GM18858 (cell line): ENCODE measurements at regions not wholly inside any gene's neighbourhood (a gene's known extent, or its start where the extent isn't known, plus 50 kb on each side); places are given as distances from the start of the nearest gene placed in this dataset.

Experiments used
- ATAC-seq: cut with Tn5 transposase; IDR thresholded peaks from one replicate; pipeline ENCODE4 v1.9.1; 2021; ENCODE audit not compliant: unreplicated experiment

DNA sequence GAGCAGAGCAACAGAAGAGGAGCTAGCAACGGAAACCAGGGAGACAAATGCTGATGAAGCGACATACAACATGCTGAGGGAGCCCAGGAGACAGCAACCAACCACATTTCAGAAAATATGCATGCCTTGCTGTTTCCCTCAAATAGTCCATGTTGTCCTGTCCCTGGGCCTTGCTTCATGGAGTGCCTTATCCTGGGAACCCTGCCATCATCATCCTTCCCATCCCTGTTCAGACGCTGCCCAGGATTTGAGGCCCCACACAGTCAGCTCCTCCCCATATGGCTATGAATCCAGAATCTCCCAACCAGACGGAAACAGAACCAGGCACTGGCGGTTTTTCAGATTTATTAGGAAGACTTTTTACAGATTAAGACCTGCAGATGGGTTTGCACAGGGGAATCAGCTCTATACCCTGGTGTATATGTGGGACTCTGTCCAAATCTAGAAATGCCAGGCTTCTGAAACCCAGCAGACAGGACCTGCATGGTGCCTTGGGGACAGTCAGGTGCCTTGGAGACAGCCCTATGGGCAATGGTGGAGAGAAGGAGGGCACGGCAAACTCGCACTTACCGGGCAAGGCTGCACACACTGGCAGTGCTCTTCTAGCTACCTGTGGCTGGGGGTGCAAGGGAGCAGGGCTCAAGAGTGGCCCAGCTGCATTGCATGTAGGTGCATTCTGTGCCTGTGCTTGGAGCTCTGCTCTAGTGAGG is 199.7 kb upstream of the MAMLD1 start:
- ATAC-seq, result no peak

DNA sequence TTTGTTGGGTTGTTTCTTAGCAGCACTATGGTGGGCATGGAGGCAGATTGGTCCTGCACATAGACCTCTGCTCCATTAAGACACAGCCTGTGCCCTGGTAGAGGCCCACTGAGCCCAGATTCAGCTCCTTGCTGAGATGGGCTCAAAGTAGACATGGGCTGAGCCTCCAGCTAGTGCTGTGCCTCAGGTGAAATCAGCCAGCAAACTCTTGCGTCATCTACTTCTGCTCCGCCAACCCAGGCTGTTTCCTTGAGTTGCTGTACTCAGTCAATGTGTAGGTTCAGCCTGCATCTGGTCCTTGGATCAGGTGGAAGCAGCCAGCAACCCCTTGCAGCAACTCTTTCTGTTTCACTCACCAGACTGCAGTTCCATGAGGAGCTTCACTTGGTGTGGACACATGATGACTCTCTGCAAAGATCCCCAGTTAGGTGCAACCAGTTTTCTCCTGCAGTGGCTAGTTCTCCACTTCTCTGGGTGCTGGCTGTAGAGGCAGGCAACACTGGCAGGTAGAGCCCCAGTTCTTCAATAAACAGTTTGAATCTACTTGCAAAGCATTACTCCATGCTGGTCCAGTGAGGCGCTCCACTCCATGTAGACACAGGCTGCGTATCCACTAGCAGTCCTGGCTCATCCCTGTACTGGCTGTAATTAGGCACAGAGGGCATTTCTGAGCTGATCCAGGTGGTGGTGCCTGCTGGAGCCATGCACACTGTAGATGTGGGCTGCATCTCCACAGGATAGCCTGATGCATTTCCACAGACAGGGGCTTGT is 199.0 kb upstream of the MAMLD1 start:
- no peak for ATAC-seq

DNA sequence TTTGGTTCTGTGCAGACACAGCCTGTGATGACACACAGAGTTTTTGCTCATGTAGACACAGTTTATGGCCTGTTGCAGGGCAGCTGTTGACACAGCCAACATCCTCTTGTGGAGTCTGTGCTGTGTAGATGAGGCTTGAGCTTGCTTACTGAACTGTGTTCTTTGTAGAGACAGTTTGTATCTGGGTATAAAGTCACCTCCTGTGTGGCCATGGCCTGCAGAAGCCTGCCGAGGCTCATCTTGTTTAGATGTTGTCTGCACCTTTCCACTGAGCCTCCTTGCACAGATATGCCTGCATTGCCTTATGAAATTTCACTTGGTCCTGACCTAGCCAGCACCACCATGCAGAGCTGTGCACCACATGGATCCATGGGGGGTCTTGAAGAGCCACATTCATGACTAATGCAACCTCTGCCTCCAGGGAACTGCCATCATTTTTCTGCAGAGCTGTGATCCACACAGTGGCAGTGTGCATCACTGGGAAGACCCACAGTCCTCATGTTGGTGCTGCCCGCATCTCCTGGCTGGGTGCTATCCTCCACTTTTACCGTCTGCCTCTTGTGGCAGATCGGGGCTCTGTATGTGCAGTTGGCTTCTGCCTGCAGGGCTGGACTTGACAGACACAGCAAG is 198.0 kb upstream of the MAMLD1 start:
- no peak for ATAC-seq

DNA sequence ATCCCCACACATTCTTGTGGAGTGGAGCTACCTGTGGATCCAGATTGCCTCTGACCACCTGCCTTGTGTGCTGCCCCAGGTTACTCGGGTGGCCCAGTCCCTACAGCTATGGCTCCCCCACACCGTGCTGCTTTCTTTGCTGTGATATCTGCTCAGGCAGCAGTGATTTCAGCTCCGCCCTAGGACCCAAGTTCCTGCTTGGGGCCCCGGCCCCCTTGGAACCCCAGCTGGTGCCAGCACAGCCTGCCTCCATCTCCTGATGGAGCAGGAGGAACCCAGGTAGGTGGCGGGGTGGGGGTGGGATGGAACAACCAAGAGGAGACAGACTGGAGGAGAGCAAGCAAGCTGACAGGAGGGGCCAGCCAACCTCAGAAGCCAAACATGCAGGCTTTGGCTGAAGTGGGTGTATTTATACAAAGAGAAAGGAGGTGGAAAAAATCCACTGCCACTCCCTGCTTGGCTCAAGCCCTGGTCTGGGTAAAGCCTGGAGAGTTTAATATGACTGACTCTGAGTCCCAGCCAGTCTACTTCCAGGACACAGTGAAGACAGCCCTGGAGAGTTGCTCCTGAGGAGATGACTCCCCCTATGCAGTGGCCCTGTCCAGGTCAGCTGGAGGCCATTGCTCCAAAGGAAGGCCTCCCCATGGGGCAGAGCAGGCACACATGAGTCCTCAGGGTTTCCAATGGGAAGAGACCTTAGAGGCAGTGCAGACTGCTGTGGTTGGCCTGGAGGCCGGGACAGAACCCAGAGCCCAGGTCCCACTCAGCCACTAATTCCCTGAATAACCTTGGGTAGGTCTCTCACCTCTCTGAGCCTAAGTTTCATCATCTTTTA is 197.1 kb upstream of the MAMLD1 start:
- no peak for ATAC-seq

DNA sequence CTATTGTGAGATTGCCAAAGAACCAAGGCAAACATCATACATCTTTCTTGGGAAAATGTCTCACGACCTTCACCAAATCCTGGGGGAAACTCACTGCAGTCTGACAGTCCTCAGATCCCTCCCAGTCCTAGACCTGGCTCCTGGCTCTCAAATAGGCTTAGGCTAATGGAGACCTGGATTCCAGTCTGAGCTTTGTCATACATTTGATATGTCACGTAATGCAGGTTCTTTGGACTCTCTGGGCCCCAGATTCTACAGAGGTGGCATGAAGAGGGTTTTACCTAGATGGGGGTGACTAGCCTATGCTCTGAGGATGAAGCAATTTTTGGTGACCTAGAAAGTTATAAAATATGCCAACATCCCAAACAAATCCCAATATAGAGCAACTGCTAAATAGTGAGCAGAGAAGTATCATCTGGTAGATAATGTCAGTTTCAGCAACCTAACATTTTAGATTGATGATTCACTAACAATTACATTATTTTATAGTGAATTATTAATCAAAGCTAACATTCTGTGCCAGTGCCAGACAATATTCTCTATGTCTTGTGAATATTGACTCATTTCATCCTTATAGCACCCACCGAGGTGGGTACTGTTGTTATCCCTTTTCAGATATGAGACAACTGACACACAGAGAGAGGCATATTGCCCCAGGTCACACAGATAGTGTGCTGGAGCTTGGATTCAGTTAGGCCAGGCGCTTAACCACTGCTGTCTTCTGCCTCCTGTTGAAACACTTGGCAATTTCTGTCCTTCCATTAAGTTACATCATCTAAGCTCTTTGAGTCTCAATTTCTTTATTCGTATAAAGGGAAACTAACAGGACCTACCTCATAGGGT is 195.4 kb upstream of the MAMLD1 start:
- ATAC-seq, result no peak

DNA sequence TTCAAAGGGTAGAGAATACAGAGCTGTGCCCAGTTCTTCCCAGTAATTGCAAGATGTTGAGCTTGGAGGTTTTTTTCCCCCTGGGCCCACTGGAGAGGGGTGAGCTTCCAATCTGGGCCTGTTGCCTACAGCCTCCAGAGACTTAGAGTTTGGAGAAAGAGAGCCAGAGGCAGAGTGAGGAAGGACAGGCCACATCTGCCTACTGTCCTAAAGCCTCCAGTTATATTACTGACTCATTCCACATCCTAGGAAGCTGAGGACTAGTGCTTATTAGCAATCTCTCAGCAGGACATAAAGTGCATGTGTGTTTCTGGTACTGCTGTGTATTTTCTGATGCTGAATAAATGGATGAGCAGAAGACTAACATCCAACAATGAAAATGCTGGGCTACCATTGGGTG is 181.0 kb upstream of the MAMLD1 start:
- no peak for ATAC-seq

DNA sequence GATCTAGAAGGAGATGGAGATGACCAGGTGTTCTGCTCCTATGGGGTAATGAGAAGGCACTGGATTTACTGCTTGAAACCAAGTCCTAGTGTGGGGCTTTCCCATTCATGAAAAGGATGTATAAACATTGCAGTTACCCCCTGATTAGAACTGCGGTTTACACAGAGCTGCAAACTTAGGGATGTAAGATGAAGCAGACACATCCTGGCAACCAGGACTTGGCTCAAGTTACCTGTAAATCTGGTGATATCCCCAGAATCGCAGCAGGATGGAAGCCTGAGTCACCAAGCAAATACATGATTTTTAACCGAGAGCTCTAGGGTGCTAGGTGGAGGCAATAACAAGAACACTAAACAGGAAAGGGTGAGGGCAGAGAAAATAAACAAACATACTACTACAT is 178.6 kb upstream of the MAMLD1 start:
- ATAC-seq, result no peak

DNA sequence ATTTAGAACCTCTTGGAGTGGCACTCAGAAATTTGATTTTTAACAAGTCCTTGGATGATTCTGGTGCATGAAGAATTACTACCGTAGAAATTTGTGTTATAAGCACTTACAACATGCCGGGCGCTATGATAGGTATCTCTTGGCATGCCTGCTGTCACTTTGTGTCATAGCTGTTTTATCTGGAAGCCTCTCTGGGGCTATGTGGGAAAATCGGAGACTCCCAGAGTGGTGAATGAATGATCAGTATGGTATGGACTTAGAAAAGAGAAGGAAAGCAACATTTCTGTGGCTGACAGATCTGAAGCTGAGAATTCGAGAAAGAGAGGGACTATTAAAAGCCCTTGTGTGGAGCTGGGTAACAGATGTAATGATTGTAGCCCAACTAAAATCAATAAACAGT is 177.4 kb upstream of the MAMLD1 start:
- ATAC-seq, result no peak

DNA sequence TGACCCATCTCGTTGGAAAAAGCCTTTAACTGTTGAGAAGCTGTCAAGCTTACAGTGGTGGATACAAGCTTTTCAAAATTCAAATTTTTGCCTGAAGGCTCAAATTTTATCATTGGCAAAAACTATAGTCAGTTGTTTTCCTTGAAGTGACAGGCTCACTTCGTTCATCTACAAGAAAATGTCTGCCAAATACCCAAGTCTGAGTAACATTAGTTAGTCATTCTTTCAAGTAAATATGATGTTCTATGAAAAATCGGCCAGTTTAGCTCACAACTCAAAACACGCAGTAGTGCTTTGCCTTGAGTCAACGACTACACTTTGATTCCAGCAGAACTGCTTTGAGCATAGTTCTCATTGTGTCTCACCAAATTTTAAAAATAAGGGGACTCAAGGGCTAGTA is 170.3 kb upstream of the MAMLD1 start:
- ATAC-seq, result no peak

DNA sequence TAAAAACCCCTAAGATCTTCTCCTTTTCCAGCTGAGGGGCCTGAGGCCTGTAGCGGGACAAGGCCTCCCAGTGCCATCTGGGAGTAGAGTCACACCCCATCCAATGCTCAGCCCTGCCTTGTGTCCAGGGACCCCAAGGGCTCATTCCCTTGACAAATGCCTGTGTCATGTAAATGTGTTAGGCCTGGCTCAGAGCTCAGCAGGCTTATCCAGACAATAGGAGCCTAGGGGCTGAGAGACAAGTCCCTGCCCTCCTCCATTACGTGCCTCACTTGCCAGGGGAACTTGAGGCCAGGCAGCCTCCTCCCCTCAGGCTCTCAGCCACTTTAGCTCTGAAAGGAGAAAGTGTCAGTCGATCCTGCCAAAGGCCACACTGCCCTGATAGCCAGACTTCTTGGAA is 166.8 kb upstream of the MAMLD1 start:
- ATAC-seq, result no peak

DNA sequence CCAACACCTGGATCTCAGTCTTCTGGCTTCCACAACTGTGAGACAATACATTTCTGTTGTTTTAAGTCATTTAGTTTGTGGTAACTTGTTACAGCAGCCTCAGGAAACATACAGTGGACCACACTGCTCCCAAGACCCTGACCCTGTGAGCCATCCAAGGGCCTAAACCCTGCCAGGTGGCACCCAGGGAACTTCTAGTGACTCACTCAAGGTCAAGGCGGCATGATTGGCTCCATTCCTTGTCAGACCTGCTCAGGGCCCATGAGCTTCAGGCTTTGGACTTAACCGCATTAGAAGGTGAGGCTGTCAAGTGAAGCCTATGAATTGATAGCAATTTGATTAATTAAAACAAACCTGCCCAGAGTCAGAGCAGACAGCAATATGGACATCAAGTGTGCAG is 165.7 kb upstream of the MAMLD1 start:
- ATAC-seq, result no peak

DNA sequence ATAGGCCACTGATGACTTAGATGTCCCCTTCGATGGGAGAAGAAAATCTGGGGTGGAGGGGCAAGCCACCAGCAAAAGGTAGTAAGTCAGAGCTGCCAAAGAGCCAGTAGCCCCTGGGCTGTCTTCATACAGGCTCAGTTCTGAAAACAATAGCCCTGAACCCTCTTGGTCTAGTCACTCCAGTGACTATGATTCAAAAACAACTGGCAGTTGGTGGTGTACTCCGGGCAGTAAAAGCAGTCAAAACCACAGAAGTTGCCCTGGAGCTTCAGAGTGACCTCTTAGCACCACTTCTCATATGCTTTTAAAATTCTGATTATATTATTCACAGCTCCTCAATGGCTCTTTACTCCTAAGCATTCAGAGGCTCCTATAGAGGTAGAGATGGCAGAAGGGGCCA is 164.3 kb upstream of the MAMLD1 start:
- ATAC-seq, result no peak

DNA sequence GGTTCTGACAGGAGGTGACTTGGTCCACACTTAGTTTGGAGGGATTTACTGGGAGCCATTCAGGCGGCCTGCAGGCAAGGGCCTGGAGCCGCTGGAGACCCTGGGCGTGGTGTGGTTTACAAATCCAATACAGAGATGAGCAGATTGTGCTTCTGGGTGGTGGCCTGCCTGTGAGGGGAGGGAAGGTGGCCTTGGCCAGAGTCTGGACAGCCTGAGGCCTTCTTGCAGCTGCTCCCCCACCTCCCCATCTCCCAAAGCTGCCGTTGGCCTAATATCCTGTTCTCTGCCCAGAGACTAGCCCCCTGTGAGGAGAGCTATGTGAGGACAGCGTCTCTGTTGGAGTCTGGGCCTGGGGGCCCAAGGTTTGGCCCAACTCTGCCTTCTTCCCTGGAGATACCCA is 163.9 kb upstream of the MAMLD1 start:
- no peak for ATAC-seq

DNA sequence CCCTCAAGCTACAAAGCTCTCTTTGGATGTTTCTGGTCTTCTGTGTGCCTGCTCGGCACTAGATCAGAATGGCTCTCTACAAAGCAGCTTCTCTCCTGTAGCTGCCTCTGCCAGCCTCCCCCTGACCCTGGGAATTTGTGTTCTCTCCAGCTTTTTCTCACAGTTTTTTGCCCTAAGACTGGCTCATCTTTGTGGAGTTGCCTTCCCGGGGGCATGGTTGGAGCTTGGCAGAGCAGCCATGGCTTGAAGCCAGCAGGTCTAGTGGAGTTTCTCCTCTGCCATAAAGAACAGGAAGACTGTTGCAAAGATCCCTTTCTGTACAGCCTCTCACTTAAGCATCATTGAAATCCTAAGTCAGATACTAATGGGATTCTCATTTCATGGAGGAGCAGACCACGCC is 163.3 kb upstream of the MAMLD1 start:
- ATAC-seq, result no peak

DNA sequence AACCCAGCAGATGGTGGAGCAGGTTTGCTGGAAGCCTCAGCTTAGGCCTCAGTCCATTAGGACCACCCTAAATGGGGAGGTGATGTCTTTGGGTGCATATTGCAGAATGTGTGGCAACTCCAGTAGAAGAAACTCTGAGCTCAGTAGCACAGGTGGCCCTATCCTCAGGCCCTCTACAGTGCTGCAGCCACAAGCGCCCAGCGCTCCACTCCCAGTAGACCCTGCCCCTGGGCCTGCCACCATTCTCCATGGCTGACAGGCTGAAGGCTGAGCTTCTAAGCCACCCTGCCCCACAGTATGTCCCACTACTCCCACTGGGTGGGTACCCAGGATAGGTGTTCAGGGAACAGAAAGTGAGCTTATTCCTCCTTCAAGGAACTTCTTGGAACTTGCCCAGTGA is 162.8 kb upstream of the MAMLD1 start:
- ATAC-seq, result no peak

DNA sequence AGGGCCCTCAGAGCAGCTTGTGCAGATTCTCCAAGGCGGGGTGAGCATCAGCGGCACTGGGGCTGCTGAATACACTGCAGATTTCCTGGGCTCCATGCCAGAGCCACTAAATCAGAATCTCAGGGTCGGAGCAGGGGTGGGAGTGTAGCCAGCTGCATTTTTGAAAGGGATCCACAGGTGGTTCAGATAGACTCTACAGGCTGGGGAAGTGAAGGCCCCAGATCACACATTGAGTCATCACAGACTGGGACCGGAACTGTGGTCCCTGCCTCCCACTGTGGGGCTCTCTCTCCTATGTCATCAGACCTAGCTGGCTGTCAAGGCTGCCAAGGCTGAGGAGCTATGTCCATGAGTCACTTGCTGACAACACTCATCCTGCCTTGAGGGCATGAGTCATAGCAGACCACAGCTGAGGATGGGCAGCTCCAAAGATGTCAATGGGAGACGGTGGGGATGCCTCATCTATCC is 162.3 kb upstream of the MAMLD1 start:
- ATAC-seq, result peak; percentile 99

DNA sequence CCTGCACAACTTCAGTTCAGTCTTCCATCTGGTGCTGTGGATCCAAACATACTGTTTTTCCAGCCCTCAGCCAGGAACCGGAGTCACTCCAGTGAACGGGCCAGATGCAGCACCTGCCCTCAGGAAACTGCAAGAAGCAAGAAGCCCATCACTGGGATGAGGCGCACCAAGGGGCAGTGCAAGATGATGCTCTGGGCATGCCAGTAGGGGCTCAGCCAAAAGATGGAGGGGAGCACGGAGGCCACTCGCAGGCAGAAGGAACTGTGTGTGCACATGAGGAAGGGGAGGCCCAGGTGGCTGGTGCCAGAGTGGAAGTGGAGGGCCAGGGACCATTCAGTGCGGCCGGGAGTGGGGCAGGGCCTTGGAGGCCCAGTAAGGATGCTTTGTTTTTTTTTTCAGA is 161.7 kb upstream of the MAMLD1 start:
- no peak for ATAC-seq

DNA sequence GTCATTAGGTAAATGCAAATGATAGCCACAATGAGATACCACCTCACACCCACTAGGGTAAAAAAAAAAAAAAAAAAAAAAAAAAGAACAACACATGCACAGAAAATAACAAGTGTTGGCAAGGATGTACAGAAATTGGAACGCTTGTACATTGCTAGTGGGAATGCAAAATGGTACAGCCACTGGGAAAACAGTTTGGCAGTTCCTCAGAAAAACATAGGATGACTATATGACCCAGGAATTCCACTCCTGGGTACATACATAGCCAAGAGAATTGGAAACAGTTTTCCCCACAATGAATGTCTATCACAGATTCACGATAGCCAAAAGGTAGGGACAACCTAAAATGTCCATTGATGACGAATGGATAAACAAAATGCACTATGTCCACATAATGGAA is 161.3 kb upstream of the MAMLD1 start:
- no peak for ATAC-seq

DNA sequence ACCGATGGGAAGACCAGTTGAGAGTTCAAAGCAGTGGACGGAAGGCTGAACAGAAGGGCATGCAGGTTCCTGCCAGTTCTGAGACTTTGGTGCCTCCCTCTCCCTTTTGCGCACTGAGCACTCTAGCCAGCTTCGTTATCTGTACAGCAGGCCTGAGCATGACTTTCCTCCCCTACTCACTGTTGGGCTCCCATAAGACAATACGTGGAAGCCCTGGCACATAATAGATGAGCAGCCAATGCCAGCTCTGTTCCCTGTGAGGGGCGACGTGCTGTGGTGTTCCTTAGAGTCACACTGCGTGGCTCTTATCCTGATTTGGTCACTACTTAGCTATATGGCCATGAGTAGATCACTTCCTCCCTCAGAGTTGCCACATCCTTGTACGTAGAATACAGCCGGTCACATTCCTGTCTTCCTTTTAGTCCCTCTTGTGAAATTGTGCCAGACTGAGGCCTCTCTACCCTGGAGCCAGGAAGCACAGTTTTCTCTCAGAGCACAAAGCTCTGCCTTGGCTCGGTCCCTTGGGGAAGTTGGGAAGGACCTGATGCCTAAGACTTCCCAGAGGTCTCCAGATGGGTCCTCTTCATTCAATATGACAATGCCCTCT is 160.4 kb upstream of the MAMLD1 start:
- ATAC-seq, result no peak

DNA sequence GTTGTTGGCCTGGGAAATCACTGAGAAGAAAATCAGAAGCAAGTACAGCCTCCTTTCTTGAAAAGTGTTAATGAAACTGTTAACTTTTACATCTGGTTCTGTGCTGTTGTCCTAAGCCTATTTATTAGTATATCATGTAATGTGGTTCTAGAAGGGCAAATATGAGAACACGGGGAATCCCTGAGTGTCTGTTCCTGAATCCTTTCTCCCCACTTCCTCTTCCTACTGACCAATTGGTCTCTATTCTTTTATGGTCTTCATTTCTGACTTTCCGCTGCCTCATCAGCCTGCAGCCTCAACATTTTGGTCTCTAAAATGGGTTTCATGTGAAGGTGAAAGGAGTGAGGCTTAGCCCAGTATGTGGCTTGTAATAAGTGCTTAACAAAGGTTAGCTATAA is 159.9 kb upstream of the MAMLD1 start:
- ATAC-seq, result no peak
